ENCODE measurements at regions not wholly inside any gene's neighbourhood (a gene's known extent, or its start where the extent isn't known, plus 50 kb on each side); places are given as distances from the start of the nearest gene placed in this dataset.

DNA sequence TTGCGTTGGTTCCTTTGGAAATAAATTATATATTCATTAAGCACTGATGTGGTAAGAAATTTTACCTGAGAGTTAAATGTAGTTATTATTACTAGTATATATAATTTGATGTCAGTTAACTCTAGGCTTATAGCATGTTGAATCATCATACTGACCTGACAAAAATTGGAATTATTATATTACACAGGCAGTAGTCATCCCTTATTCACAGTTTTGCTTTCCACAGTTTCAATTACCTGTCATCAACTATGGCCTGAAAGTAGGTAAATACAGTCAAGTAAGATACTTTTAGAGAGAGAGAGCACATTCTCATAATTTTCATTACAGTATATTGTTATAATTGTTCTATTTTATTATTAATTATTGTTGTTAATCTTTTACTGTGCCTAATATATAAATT is 1074.7 kb downstream of the CDH11 start:
- H3K4me3 ChIP-seq (ENCODE audit: low read depth, low read length): no peak overlapping the region
- TF ChIP-seq, protein P1, sequence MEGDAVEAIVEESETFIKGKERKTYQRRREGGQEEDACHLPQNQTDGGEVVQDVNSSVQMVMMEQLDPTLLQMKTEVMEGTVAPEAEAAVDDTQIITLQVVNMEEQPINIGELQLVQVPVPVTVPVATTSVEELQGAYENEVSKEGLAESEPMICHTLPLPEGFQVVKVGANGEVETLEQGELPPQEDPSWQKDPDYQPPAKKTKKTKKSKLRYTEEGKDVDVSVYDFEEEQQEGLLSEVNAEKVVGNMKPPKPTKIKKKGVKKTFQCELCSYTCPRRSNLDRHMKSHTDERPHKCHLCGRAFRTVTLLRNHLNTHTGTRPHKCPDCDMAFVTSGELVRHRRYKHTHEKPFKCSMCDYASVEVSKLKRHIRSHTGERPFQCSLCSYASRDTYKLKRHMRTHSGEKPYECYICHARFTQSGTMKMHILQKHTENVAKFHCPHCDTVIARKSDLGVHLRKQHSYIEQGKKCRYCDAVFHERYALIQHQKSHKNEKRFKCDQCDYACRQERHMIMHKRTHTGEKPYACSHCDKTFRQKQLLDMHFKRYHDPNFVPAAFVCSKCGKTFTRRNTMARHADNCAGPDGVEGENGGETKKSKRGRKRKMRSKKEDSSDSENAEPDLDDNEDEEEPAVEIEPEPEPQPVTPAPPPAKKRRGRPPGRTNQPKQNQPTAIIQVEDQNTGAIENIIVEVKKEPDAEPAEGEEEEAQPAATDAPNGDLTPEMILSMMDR (IDR thresholded peaks at IDR 0.05; ENCODE audit: borderline replicate concordance, insufficient read depth, low read depth, low read length): no peak

DNA sequence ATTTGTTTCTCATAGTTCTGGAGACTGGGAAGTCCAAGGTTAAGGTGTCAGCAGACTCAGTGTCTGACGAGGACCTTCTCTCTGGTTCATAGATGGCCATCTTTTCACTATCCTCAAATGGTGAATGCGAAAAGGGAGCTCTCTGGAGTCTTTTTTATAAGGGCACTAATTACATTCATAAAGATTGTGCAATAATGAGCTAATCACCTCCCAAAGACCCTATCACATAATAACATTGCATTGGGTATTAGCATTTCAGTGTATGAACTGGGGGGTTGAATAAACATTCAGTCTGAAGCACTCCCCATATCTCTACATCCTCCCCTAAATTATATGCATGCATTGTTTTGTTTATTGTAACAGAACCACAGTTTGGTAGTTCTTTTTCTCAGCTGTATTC is 1086.5 kb downstream of the CDH11 start:
- TF ChIP-seq, protein P1 (IDR thresholded peaks at IDR 0.05; ENCODE audit: borderline replicate concordance, insufficient read depth, low read depth, low read length): no peak
- no peak overlapping the region for H3K4me3 ChIP-seq (ENCODE audit: low read depth, low read length)

DNA sequence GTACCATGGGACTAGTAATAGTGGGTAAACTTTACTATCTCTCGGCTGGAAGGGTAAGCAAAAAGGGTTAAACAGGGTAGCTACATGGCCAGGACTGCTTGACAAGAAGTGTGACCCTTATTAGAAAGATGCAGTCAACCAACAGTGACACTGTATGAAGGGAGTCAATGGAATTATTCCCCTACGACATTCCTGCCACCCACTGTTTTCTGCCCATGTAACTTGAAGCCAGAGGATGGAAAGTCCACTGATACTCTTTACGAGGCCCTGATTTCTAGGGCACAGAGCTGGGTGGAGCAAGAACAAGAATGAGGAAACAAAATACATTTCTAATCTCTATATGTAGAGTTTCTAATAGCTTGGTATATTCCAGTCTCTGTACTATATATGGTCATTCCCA is 1102.5 kb downstream of the CDH11 start:
- H3K4me3 ChIP-seq (ENCODE audit: low read depth, low read length): no peak overlapping the region
- TF ChIP-seq, protein P1 (IDR thresholded peaks at IDR 0.05; ENCODE audit: borderline replicate concordance, insufficient read depth, low read depth, low read length): no peak

DNA sequence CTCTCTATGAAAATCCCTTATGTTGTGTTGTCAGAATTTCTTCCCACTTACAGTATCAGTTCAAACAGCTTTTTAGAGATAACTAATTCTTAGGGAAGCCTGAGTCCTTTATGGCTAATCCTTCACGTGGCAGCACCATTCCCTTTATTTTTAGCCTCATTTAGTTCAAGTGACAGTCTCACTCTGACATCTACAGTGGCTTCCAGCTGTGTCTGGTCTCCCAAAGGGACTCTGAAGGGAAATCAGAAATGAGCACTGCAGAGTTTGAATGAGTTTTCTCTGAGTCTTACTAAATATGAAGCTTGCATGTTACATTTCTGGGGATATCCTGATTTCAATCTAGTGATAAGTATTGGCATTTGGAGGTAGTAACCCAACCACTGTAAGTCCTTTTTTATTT is 1104.1 kb downstream of the CDH11 start:
- TF ChIP-seq, protein P1 (IDR thresholded peaks at IDR 0.05; ENCODE audit: borderline replicate concordance, insufficient read depth, low read depth, low read length): no peak
- H3K4me3 ChIP-seq (ENCODE audit: low read depth, low read length): no peak overlapping the region

DNA sequence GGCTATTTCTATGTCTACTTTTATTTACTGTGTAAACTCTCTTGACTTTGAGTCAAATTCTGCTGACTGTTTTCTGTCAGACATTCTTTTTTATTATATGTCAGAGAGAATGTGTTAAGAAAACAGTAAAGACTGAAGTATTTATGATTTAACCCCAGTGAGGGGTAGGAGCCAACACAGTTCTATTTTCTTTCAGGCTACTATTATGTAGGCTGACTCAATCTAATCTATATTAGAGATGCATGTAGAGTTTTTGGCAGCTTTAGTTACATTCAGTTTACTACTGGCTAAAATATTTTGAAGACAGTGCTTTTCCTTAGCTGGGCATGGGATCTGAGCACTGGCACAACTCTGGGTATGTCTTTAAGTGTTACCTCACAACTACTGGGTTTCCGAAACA is 1108.0 kb downstream of the CDH11 start:
- H3K4me3 ChIP-seq (ENCODE audit: low read depth, low read length): no peak overlapping the region
- TF ChIP-seq, protein P1 (IDR thresholded peaks at IDR 0.05; ENCODE audit: borderline replicate concordance, insufficient read depth, low read depth, low read length): no peak

DNA sequence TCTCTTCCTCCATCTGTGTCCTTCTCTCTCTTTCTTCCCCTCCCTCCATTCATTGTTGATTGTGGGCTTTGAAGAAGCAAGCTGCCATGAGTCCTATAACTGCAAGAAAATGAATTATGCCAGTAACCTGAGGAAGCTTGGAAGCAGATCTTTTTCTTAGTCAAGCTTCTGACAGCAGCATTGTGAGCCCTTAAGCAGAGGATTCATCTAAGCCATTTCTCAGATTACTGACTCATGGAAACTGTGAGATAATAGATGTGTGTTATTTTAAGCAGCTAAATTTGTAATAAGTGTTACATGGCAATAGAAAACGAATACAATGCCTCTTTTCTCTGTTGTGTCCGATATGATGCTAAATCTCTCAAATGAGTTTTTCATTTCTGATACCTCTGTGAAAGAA is 1109.7 kb downstream of the CDH11 start:
- no peak overlapping the region for H3K4me3 ChIP-seq (ENCODE audit: low read depth, low read length)
- TF ChIP-seq, protein P1 (IDR thresholded peaks at IDR 0.05; ENCODE audit: borderline replicate concordance, insufficient read depth, low read depth, low read length): no peak

DNA sequence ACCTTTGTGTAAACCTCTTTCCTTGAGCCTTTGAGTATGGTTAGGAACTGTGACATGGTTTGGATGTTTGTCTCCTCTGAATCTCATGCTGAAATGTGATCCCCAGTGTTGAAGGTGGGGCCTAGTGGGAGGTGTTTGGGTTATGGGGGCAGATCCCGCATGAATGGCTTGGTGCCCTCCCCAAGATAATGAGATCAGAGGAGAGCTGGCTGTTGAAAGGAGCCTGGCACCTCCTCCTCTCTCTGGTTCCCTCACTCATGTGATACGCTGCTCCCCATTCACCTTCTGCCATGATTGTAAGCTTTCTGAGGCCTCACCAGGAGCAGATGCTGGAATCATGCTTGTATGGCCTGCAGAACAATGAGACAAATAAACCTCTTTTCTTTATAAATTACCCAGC is 1110.2 kb downstream of the CDH11 start:
- H3K4me3 ChIP-seq (ENCODE audit: low read depth, low read length): no peak overlapping the region
- TF ChIP-seq, protein P1 (IDR thresholded peaks at IDR 0.05; ENCODE audit: borderline replicate concordance, insufficient read depth, low read depth, low read length): no peak

Measured in GM12875 (cell line).